Activated CD8-positive, alpha-beta T cell treated with anti-CD3 and anti-CD28 coated beads for 36 hours (primary cell): ENCODE measurements at regions not wholly inside any gene's neighbourhood (a gene's known extent, or its start where the extent isn't known, plus 50 kb on each side); places are given as distances from the start of the nearest gene placed in this dataset.

Experiments used
- ATAC-seq: fragments of 200-7000 bp; cut with Tn5 transposase; one replicate; pipeline ENCODE4 v1.10.0; 2021; ENCODE audit warnings: mild to moderate bottlenecking, moderate library complexity
- CTCF ChIA-PET: fragments of 350-600 bp; sonication (Branson Sonifier 250); formaldehyde crosslinking; loops from one replicate; lab custom pipeline; 2021; ENCODE audit warnings: antibody characterized with exemption; lab: Charles Lee
- POLR2A ChIA-PET: fragments of 350-600 bp; sonication (Branson Sonifier 250); formaldehyde crosslinking; loops from one replicate; lab custom pipeline; 2021; ENCODE audit warnings: antibody characterized with exemption; lab: Charles Lee
- DNase-seq: peaks from one replicate; pipeline ENCODE4 v3.0.0-alpha.2; 2020
- H3K27ac Mint-ChIP-seq: one replicate; pipeline ENCODE4 v1.8.0; 2021; ENCODE audit warnings: mild to moderate bottlenecking, mixed read lengths
- H3K27me3 Mint-ChIP-seq: one replicate; pipeline ENCODE4 v1.8.0; 2021; ENCODE audit warnings: mixed read lengths
- H3K36me3 Mint-ChIP-seq: one replicate; pipeline ENCODE4 v1.8.0; 2021; ENCODE audit warnings: low read depth, mixed read lengths
- H3K4me1 Mint-ChIP-seq: one replicate; pipeline ENCODE4 v1.8.0; 2021; ENCODE audit warnings: low read depth, mixed read lengths
- H3K4me3 Mint-ChIP-seq: one replicate; pipeline ENCODE4 v1.8.0; 2021; ENCODE audit warnings: mild to moderate bottlenecking, moderate library complexity, mixed read lengths
- H3K9me3 Mint-ChIP-seq: one replicate; pipeline ENCODE4 v1.8.0; 2021; ENCODE audit warnings: mixed read lengths
- CTCF ChIP-seq: fragments of 200-600 bp; IDR thresholded peaks from one replicate; pipeline ENCODE4 v1.8.0; 2022; ENCODE audit warnings: antibody characterized with exemption, mild to moderate bottlenecking
- intact Hi-C: fragments of 100-400 bp; cut with micrococcal nuclease; formaldehyde crosslinking; loops from one replicate; pipeline ENCODE4 v1.10.0; 2022

DNA sequence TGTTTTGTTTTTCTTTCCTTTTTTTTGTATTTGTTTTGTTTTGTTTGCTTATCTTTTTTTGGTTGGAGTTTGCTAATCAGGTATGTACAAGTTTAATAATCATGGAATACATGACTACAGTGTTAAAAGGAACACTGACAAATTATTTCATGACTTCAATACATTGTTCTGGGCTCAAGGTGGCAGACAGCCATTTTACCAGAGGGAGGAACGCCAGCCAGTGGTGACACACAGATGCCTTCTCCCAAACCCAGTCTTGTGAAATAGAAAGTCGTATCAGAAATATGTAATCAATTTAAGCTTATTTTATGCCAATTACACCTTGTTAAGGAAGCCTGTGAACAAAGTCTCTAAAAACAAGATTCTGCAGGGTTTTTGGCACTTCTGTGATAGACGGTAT is 264.0 kb upstream of the EPHA4 start:
- no peaks in the 10 kb centered on the region for H3K36me3 Mint-ChIP-seq
- ATAC-seq, result no peak
- no peaks in the 10 kb centered on the region for H3K9me3 Mint-ChIP-seq
- ChIA-PET CTCF (no interaction called here), POLR2A (no interaction called here)
- intact Hi-C loops, result no loop called here
- DNase-seq, result no peak
- no peaks in the 10 kb centered on the region for H3K4me1 Mint-ChIP-seq
- H3K4me3 Mint-ChIP-seq, result no peak overlapping the region
- no peak overlapping the region for H3K27ac Mint-ChIP-seq
- TF ChIP-seq CTCF, result no peak
- H3K27me3 Mint-ChIP-seq, result no peaks in the 10 kb centered on the region

GRCh38 chr2:221833966-221834365 is 261.9 kb upstream of the EPHA4 start:
- ATAC-seq (no peak), DNase-seq (no peak)
- CTCF ChIA-PET, result no interaction called here
- Mint-ChIP-seq H3K4me3 (no peak overlapping the region), H3K27me3 (no peaks in the 10 kb centered on the region), H3K4me1 (no peaks in the 10 kb centered on the region), H3K9me3 (no peaks in the 10 kb centered on the region), H3K27ac (no peak overlapping the region), H3K36me3 (no peaks in the 10 kb centered on the region)
- POLR2A ChIA-PET, result no interaction called here
- intact Hi-C loops, result no loop called here
- TF ChIP-seq CTCF, result no peak

DNA sequence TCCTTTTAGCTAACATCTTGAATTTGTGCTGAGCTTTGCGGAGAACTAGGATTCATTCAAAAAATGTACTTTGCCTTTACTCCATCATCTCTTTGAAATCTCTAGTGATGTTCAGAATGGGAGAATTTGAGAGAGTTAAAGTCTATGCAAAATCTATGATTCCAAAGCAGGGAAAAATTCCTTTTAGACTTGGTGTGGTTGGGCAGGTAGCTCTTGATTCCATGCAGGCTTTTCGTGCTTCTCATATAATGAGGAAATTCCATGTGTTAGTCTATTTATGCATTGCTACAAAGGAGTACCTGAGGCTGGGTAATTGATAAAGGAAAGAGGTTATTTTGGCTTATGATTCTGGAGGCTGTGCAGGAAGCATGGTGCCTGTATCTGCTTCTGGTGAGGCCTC is 258.9 kb upstream of the EPHA4 start:
- intact Hi-C loops, result no loop called here
- Mint-ChIP-seq H3K27ac (no peak overlapping the region), H3K27me3 (no peaks in the 10 kb centered on the region), H3K4me3 (no peak overlapping the region), H3K36me3 (no peaks in the 10 kb centered on the region), H3K4me1 (no peaks in the 10 kb centered on the region), H3K9me3 (no peaks in the 10 kb centered on the region)
- ATAC-seq (no peak), DNase-seq (no peak)
- POLR2A ChIA-PET, result no interaction called here
- no peak for TF ChIP-seq CTCF
- CTCF ChIA-PET, result no interaction called here

DNA sequence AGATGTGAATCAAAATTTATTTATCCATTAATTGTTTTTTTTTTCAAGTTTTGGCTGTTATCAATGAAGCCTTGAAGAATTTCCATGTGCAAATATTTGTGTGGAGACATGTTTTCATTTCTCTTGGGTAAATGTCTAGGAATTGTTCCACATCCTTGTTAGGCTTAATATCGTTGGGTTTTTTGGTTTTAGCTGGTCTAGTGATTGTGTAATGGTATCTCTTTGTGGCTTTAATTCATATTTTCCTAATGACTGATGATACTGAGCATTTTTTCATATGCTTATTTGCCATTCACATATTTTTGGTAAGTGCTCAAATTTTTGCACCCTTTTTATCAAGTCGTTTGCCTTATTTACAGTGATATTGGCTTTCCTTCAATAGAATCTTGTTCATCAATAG is 250.3 kb upstream of the EPHA4 start:
- intact Hi-C loops, result no loop called here
- Mint-ChIP-seq H3K4me1 (no peaks in the 10 kb centered on the region), H3K27me3 (no peaks in the 10 kb centered on the region), H3K36me3 (no peaks in the 10 kb centered on the region), H3K27ac (no peak overlapping the region), H3K9me3 (no peaks in the 10 kb centered on the region), H3K4me3 (no peak overlapping the region)
- ChIA-PET POLR2A (no interaction called here), CTCF (no interaction called here)
- DNase-seq, result no peak
- no peak for ATAC-seq
- no peak for TF ChIP-seq CTCF

- Mint-ChIP-seq H3K27me3 (no peaks in the 10 kb centered on the region), H3K4me3 (no peak overlapping the region), H3K9me3 (peaks cover 2% of the 10 kb centered on the region), H3K36me3 (no peaks in the 10 kb centered on the region), H3K27ac (no peak overlapping the region), H3K4me1 (no peaks in the 10 kb centered on the region)
- intact Hi-C loops, result no loop called here
- ChIA-PET POLR2A (no interaction called here), CTCF (no interaction called here)
- no peak for TF ChIP-seq CTCF
- no peak for ATAC-seq
- no peak for DNase-seq
Measured at GRCh38 chr2:221818616-221819320, 246.7 kb upstream of the EPHA4 start.
